Nephron (organoid): ENCODE measurements at regions not wholly inside any gene's neighbourhood (a gene's known extent, or its start where the extent isn't known, plus 50 kb on each side); places are given as distances from the start of the nearest gene placed in this dataset.

Source experiments
- H3K27ac Mint-ChIP-seq, 3 experiments: 2 replicates each; pipeline ENCODE4 v1.8.0; 2020; ENCODE audit warnings: mixed read lengths in 3 of 3, mild to moderate bottlenecking in 2 of 3, moderate library complexity in 1 of 3
- H3K27me3 Mint-ChIP-seq: 2 replicates; pipeline ENCODE4 v1.8.0; 2021; ENCODE audit warnings: low read depth, mild to moderate bottlenecking, moderate library complexity, mixed read lengths
- H3K36me3 Mint-ChIP-seq: 2 replicates; pipeline ENCODE4 v1.8.0; 2020; ENCODE audit warnings: low read depth, mixed read lengths
- H3K4me1 Mint-ChIP-seq: 2 replicates; pipeline ENCODE4 v1.8.0; 2020; ENCODE audit warnings: mixed read lengths
- H3K4me3 Mint-ChIP-seq, 3 experiments: 2 replicates each; pipeline ENCODE4 v1.8.0; 2020; ENCODE audit warnings: mild to moderate bottlenecking in 3 of 3, mixed read lengths in 3 of 3, moderate library complexity in 2 of 3
- H3K9me3 Mint-ChIP-seq: 2 replicates; pipeline ENCODE4 v1.8.0; 2020; ENCODE audit warnings: mixed read lengths
- CTCF ChIP-seq, 3 experiments: fragments of 200-600 bp; sonication (generic); IDR thresholded peaks; one replicate each; pipeline ENCODE4 v1.5.0; 2021; ENCODE audit warnings: antibody characterized with exemption in 3 of 3; ENCODE audit not compliant: unreplicated experiment in 3 of 3

GRCh38 chr10:62554632-62555199, 180.5 kb downstream of the ZNF365 start:
- no peak overlapping the region for H3K27ac Mint-ChIP-seq
- TF ChIP-seq CTCF (IDR thresholded peaks at IDR 0.05; ENCODE audit: unreplicated experiment in 3 of 3), result peak; percentile 25 to 51 (median 25)
- peaks cover 6% of the 10 kb centered on the region for H3K27me3 Mint-ChIP-seq
- no peaks in the 10 kb centered on the region for H3K9me3 Mint-ChIP-seq
- no peaks in the 10 kb centered on the region for H3K36me3 Mint-ChIP-seq
- no peaks in the 10 kb centered on the region for H3K4me1 Mint-ChIP-seq
- no peak overlapping the region for H3K4me3 Mint-ChIP-seq

DNA sequence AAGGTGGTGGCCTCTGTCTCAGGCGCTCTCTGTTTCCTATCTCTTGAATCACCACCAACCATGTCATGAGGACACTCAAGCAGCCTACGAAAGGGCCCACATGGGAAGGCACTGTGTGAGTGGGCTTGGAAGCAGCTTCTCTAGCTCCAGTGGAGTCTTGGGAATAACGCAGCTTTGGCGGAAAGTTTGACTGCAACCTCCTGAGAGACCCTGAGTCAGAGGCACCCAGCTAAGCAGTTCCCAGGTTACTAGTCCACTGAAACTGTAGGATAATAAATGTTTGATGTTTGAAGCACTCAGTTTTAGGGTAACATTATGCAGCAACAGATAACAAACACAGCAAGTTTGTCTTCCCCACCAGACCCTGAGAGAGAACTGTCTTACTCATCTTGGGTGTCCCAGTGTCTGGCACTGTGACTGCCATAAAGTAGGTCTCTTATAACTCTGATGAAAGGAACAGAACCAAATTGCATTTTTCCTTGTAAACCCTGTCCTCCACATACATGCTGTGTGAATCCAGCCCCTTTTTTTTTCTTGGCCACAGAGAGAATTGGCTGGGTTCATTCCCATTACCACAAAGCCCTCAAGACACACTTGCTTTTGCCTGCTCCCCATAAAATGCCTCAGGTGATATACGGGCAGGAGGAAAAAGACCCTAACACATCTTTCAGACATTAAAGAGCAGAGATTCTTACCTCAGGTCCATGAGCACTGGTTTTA, 185.5 kb downstream of the ZNF365 start:
- H3K36me3 Mint-ChIP-seq, result no peaks in the 10 kb centered on the region
- no peaks in the 10 kb centered on the region for H3K9me3 Mint-ChIP-seq
- no peak overlapping the region for H3K27ac Mint-ChIP-seq
- no peak overlapping the region for H3K4me3 Mint-ChIP-seq
- peaks cover 10% of the 10 kb centered on the region for H3K27me3 Mint-ChIP-seq
- peaks cover 25% of the 10 kb centered on the region for H3K4me1 Mint-ChIP-seq
- TF ChIP-seq CTCF (IDR thresholded peaks at IDR 0.05; ENCODE audit: unreplicated experiment in 3 of 3), result no peak

GRCh38 chr10:62560201-62560819, 186.1 kb downstream of the ZNF365 start:
- no peak overlapping the region for H3K4me3 Mint-ChIP-seq
- H3K27ac Mint-ChIP-seq, result no peak overlapping the region
- H3K4me1 Mint-ChIP-seq, result peaks cover 25% of the 10 kb centered on the region
- no peak for TF ChIP-seq CTCF (IDR thresholded peaks at IDR 0.05; ENCODE audit: unreplicated experiment in 3 of 3)
- no peaks in the 10 kb centered on the region for H3K9me3 Mint-ChIP-seq
- H3K36me3 Mint-ChIP-seq, result no peaks in the 10 kb centered on the region
- H3K27me3 Mint-ChIP-seq, result peaks cover 10% of the 10 kb centered on the region

- H3K27ac Mint-ChIP-seq, result no peak overlapping the region
- H3K4me1 Mint-ChIP-seq, result peaks cover 31% of the 10 kb centered on the region
- no peak for TF ChIP-seq CTCF (IDR thresholded peaks at IDR 0.05; ENCODE audit: unreplicated experiment in 3 of 3)
- H3K9me3 Mint-ChIP-seq, result no peaks in the 10 kb centered on the region
- H3K4me3 Mint-ChIP-seq, result no peak overlapping the region
- H3K27me3 Mint-ChIP-seq, result peaks cover 10% of the 10 kb centered on the region
- H3K36me3 Mint-ChIP-seq, result no peaks in the 10 kb centered on the region
Measured at GRCh38 chr10:62561151-62561550, 187.0 kb downstream of the ZNF365 start.

- Mint-ChIP-seq H3K27ac (peak overlapping the region in 1 of 3 experiments; percentile 85), H3K4me3 (no peak overlapping the region), H3K9me3 (no peaks in the 10 kb centered on the region), H3K36me3 (no peaks in the 10 kb centered on the region), H3K27me3 (peaks cover 10% of the 10 kb centered on the region), H3K4me1 (peaks cover 31% of the 10 kb centered on the region)
- no peak for TF ChIP-seq CTCF (IDR thresholded peaks at IDR 0.05; ENCODE audit: unreplicated experiment in 3 of 3)
Measured at GRCh38 chr10:62562101-62562500, 187.9 kb downstream of the ZNF365 start.
